ENCODE measurements at regions not wholly inside any gene's neighbourhood (a gene's known extent, or its start where the extent isn't known, plus 50 kb on each side); places are given as distances from the start of the nearest gene placed in this dataset.

- TF ChIP-seq FOXP2 (optimal IDR thresholded peaks at IDR 0.05; ENCODE audit: borderline replicate concordance, extremely low read depth, extremely low read length, insufficient read depth): no peak
- no peak for TF ChIP-seq REST (IDR thresholded peaks at IDR 0.05; ENCODE audit: insufficient read depth in 1 of 2, low read depth in 2 of 2, low read length in 2 of 2)
- no peak for TF ChIP-seq TAF1 (IDR thresholded peaks at IDR 0.05; ENCODE audit: borderline replicate concordance, insufficient read depth, low read length)
- no peak for TF ChIP-seq POLR2AphosphoS5 (IDR thresholded peaks at IDR 0.05; ENCODE audit: low read depth, low read length)
- no peak for TF ChIP-seq SIN3A (IDR thresholded peaks at IDR 0.05; ENCODE audit: borderline replicate concordance, insufficient read depth, low read length)
These were observed 55.1 kb upstream of the XPA start for GRCh38 chr9:97752274-97752673.

- TF ChIP-seq SIN3A (IDR thresholded peaks at IDR 0.05; ENCODE audit: borderline replicate concordance, insufficient read depth, low read length) (no peak), TAF1 (IDR thresholded peaks at IDR 0.05; ENCODE audit: borderline replicate concordance, insufficient read depth, low read length) (no peak), FOXP2 (optimal IDR thresholded peaks at IDR 0.05; ENCODE audit: borderline replicate concordance, extremely low read depth, extremely low read length, insufficient read depth) (no peak), REST (IDR thresholded peaks at IDR 0.05; ENCODE audit: insufficient read depth in 1 of 2, low read depth in 2 of 2, low read length in 2 of 2) (no peak), POLR2AphosphoS5 (IDR thresholded peaks at IDR 0.05; ENCODE audit: low read depth, low read length) (no peak)
These were observed 56.2 kb upstream of the XPA start for GRCh38 chr9:97753364-97753763.

- TF ChIP-seq SIN3A (IDR thresholded peaks at IDR 0.05; ENCODE audit: borderline replicate concordance, insufficient read depth, low read length) (no peak), POLR2AphosphoS5 (IDR thresholded peaks at IDR 0.05; ENCODE audit: low read depth, low read length) (no peak), TAF1 (IDR thresholded peaks at IDR 0.05; ENCODE audit: borderline replicate concordance, insufficient read depth, low read length) (no peak), FOXP2 (optimal IDR thresholded peaks at IDR 0.05; ENCODE audit: borderline replicate concordance, extremely low read depth, extremely low read length, insufficient read depth) (no peak), REST (IDR thresholded peaks at IDR 0.05; ENCODE audit: insufficient read depth in 1 of 2, low read depth in 2 of 2, low read length in 2 of 2) (no peak)
These were observed 56.8 kb upstream of the XPA start for GRCh38 chr9:97753975-97754374.

GRCh38 chr9:97755618-97756267 is 58.6 kb upstream of the XPA start:
- TF ChIP-seq FOXP2 (optimal IDR thresholded peaks at IDR 0.05; ENCODE audit: borderline replicate concordance, extremely low read depth, extremely low read length, insufficient read depth) (no peak), TAF1 (IDR thresholded peaks at IDR 0.05; ENCODE audit: borderline replicate concordance, insufficient read depth, low read length) (no peak), SIN3A (IDR thresholded peaks at IDR 0.05; ENCODE audit: borderline replicate concordance, insufficient read depth, low read length) (no peak), POLR2AphosphoS5 (IDR thresholded peaks at IDR 0.05; ENCODE audit: low read depth, low read length) (no peak), REST (IDR thresholded peaks at IDR 0.05; ENCODE audit: insufficient read depth in 1 of 2, low read depth in 2 of 2, low read length in 2 of 2) (no peak)

Measured in PFSK-1 (cell line).